HepG2 (cell line): ENCODE measurements at regions not wholly inside any gene's neighbourhood (a gene's known extent, or its start where the extent isn't known, plus 50 kb on each side); places are given as distances from the start of the nearest gene placed in this dataset.

Experiments
- ATAC-seq: fragments of 200-7000 bp; cut with Tn5 transposase; 3 replicates; pipeline ENCODE4 v1.9.1; 2020; ENCODE audit warnings: mild to moderate bottlenecking, moderate library complexity
- BruUV-seq: library from RNA; stranded (reverse); fragments of 400-500 nt; replicated peaks from 2 replicates; lab custom pipeline; 2021; lab: Mats Ljungman, UMichigan
- CTCF ChIA-PET: fragments of 300-600 bp; formaldehyde crosslinking; extraction: SDS; loops from one replicate; lab custom pipeline; 2021; ENCODE audit warnings: low total read pairs, inconsistent platforms, low intra/inter-chr PET ratio; lab: Yijun Ruan, JAX
- POLR2A ChIA-PET: fragments of 350-600 bp; sonication (Branson Sonifier 250); formaldehyde crosslinking; loops from one replicate; lab custom pipeline; 2020; ENCODE audit warnings: antibody characterized with exemption, inconsistent platforms; lab: Yijun Ruan, JAX
- DNase-seq: peaks from one replicate; pipeline ENCODE4 v3.0.0-alpha.2; 2015; ENCODE audit warnings: low spot score
- FAIRE-seq: peaks from 3 replicates; lab custom pipeline; 2011; peaks lifted over from hg19 to GRCh38; lab: Jason Lieb, UNC
- H2AFZ ChIP-seq: one replicate; pipeline ENCODE4 v1.6.1; 2011; ENCODE audit warnings: low read length, inconsistent platforms
- H3K27ac ChIP-seq: fragments of 300-600 bp; 3 replicates; pipeline ENCODE4 v1.8.0; 2011; ENCODE audit warnings: mixed run types, mild to moderate bottlenecking, mixed read lengths, low read length, inconsistent platforms; ENCODE audit not compliant: insufficient read depth; ENCODE audit errors: extremely low read length
- H3K27me3 ChIP-seq, 2 experiments: fragments of 200-600 bp in 1 of 2; 2 replicates in 1 of 2; 3 replicates in 1 of 2; pipeline versions ENCODE4 v1.6.0 to v1.8.0; 2011; ENCODE audit warnings: low read length in 2 of 2, mild to moderate bottlenecking in 2 of 2, moderate library complexity in 2 of 2, inconsistent platforms in 1 of 2; ENCODE audit not compliant: insufficient read depth in 2 of 2, control insufficient read depth in 1 of 2
- H3K36me3 ChIP-seq, 2 experiments: fragments of 200-600 bp in 1 of 2; replicated peaks in 1 of 2; 2 replicates in 1 of 2; 3 replicates in 1 of 2; pipeline versions ENCODE4 v1.5.1 to v1.8.0; 2011; ENCODE audit warnings: low read length in 2 of 2, inconsistent platforms in 1 of 2; ENCODE audit not compliant: insufficient read depth in 2 of 2, control insufficient read depth in 1 of 2
- H3K4me1 ChIP-seq: 2 replicates; pipeline ENCODE4 v1.5.1; 2012; ENCODE audit warnings: low read length, inconsistent platforms; ENCODE audit not compliant: insufficient read depth
- H3K4me2 ChIP-seq: 2 replicates; pipeline ENCODE4 v1.6.0; 2011; ENCODE audit warnings: low read depth, low read length, inconsistent platforms
- H3K4me3 ChIP-seq, 3 experiments: fragments of 200-600 bp in 1 of 3; sonication (generic), shearing (Covaris generic) in 1 of 3; replicated peaks in 1 of 3; 2 replicates each; pipeline ENCODE4 v1.5.1; 2011 to 2016; ENCODE audit warnings: low read length in 3 of 3, inconsistent platforms in 2 of 3, low read depth in 2 of 3, mild to moderate bottlenecking in 2 of 3, control low read depth in 1 of 3, mixed read lengths in 1 of 3; ENCODE audit not compliant: insufficient read depth in 1 of 3
- H3K79me2 ChIP-seq: one replicate; pipeline ENCODE4 v1.6.1; 2011; ENCODE audit warnings: low read length, inconsistent platforms; ENCODE audit not compliant: insufficient read depth
- H3K9ac ChIP-seq: 2 replicates; pipeline ENCODE4 v1.6.0; 2011; ENCODE audit warnings: mild to moderate bottlenecking, low read depth, low read length, inconsistent platforms; ENCODE audit not compliant: insufficient read depth
- H3K9me3 ChIP-seq: 2 replicates; pipeline ENCODE4 v1.5.1; 2012; ENCODE audit warnings: mild to moderate bottlenecking, low read length
- H4K20me1 ChIP-seq: 2 replicates; pipeline ENCODE4 v1.6.0; 2011; ENCODE audit warnings: inconsistent platforms, mild to moderate bottlenecking, low read length, moderate library complexity; ENCODE audit not compliant: insufficient read depth
- CBX5 ChIP-seq: sonication (generic); formaldehyde crosslinking; IDR thresholded peaks from 2 replicates; pipeline ENCODE4 v1.4.0; 2020; ENCODE audit warnings: missing genetic modification reagents, borderline replicate concordance
- CCAR2 ChIP-seq: fragments of 200-400 bp; formaldehyde crosslinking; optimal IDR thresholded peaks from 2 replicates; pipeline ENCODE3; 2018; ENCODE audit warnings: low read depth, mild to moderate bottlenecking, low read length, moderate library complexity
- HIVEP1 ChIP-seq: sonication (generic); formaldehyde crosslinking; IDR thresholded peaks from 2 replicates; pipeline ENCODE4 v1.4.0; 2020; ENCODE audit warnings: mild to moderate bottlenecking, missing genetic modification reagents
- KLF13 ChIP-seq: sonication (generic); formaldehyde crosslinking; IDR thresholded peaks from 2 replicates; pipeline ENCODE4 v1.4.0; 2020; ENCODE audit warnings: mild to moderate bottlenecking, missing genetic modification reagents
- MLX ChIP-seq: IDR thresholded peaks from 2 replicates; pipeline ENCODE4 v1.6.1; 2016
- MXD1 ChIP-seq: sonication (generic); formaldehyde crosslinking; IDR thresholded peaks from 2 replicates; pipeline ENCODE4 v1.4.0; 2020; ENCODE audit warnings: mild to moderate bottlenecking, missing genetic modification reagents
- PAXIP1 ChIP-seq: sonication (generic); formaldehyde crosslinking; conservative IDR thresholded peaks from 2 replicates; pipeline ENCODE4 v1.4.0; 2020; ENCODE audit warnings: mild to moderate bottlenecking, missing genetic modification reagents, moderate library complexity
- POLR2G ChIP-seq: fragments of 200-400 bp; formaldehyde crosslinking; IDR thresholded peaks from 2 replicates; pipeline ENCODE4 v1.6.1; 2018; ENCODE audit warnings: mild to moderate bottlenecking, low read depth, low read length, moderate library complexity
- SP2 ChIP-seq: sonication (generic); formaldehyde crosslinking; IDR thresholded peaks from 2 replicates; pipeline ENCODE4 v1.5.1; 2020; ENCODE audit warnings: mild to moderate bottlenecking, missing genetic modification reagents
- SRSF4 ChIP-seq: fragments of 200-400 bp; formaldehyde crosslinking; IDR thresholded peaks from one replicate; pipeline ENCODE4 v1.6.1; 2018; ENCODE audit warnings: mild to moderate bottlenecking, low read depth, low read length, moderate library complexity; ENCODE audit not compliant: poor library complexity, severe bottlenecking
- ZBTB20 ChIP-seq: sonication (generic); formaldehyde crosslinking; IDR thresholded peaks from 2 replicates; pipeline ENCODE4 v1.8.1; 2023; ENCODE audit warnings: missing genetic modification reagents, low read depth, mild to moderate bottlenecking, borderline replicate concordance
- ZFP82 ChIP-seq: sonication (generic); formaldehyde crosslinking; IDR thresholded peaks from 2 replicates; pipeline ENCODE4 v1.5.1; 2020; ENCODE audit warnings: mild to moderate bottlenecking, missing genetic modification reagents, borderline replicate concordance
- ZNF354B ChIP-seq: sonication (generic); formaldehyde crosslinking; IDR thresholded peaks from 2 replicates; pipeline ENCODE4 v1.8.0; 2022; ENCODE audit warnings: mild to moderate bottlenecking, missing genetic modification reagents
- ZNF44 ChIP-seq: sonication (generic); formaldehyde crosslinking; IDR thresholded peaks from 2 replicates; pipeline ENCODE4 v1.5.1; 2020; ENCODE audit warnings: mild to moderate bottlenecking, missing genetic modification reagents
- ZUFSP ChIP-seq: sonication (generic); formaldehyde crosslinking; IDR thresholded peaks from 2 replicates; pipeline ENCODE4 v1.9.0; 2021; ENCODE audit warnings: missing genetic modification reagents, mild to moderate bottlenecking, borderline replicate concordance
- WGBS: methylation state at CpG from one replicate; pipeline ENCODE4 v1.1.6; 2017; ENCODE audit warnings: low lambda C conversion rate; 5-methylcytosine and 5-hydroxymethylcytosine counted together
- in situ Hi-C: cut with HindIII; loops from 2 replicates; pipeline ENCODE4 v1.10.0; 2017; ENCODE audit warnings: low pct_unique_long_range_greater_than_20kb; ENCODE audit not compliant: extremely low pct_ligation_motif_present
- intact Hi-C: fragments of 100-400 bp; cut with micrococcal nuclease; formaldehyde crosslinking; loops from one replicate; pipeline ENCODE4 v1.10.0; 2022; ENCODE audit not compliant: unreplicated experiment

GRCh38 chr13:57552437-57552836 is 79.1 kb upstream of the PCDH17 start:
- CTCF ChIA-PET, result no interaction called here
- no peak overlapping the region for H2AFZ ChIP-seq
- no TSS peak for BruUV-seq
- intact Hi-C loops (no loop called here), in situ Hi-C loops (no loop called here)
- no peak for FAIRE-seq
- H3K4me2 ChIP-seq, result no peak overlapping the region
- H3K4me1 ChIP-seq, result no peaks in the 10 kb centered on the region
- POLR2A ChIA-PET, result no interaction called here
- H3K36me3 ChIP-seq, result no peaks in the 10 kb centered on the region
- H3K9me3 ChIP-seq, result peaks cover 21% of the 10 kb centered on the region; the same call in 1 of the 2 replicates
- no peak overlapping the region for H3K27ac ChIP-seq
- ATAC-seq, result no peak
- no peak overlapping the region for H3K9ac ChIP-seq
- no peaks in the 10 kb centered on the region for H3K79me2 ChIP-seq
- H4K20me1 ChIP-seq, result no peaks in the 10 kb centered on the region
- DNase-seq, result no peak
- WGBS, result 11% methylated on average over 3 of the region's 3 CpGs
- no peaks in the 10 kb centered on the region for H3K27me3 ChIP-seq
- H3K4me3 ChIP-seq, result no peak overlapping the region
- no peak for TF ChIP-seq PAXIP1
- TF ChIP-seq ZBTB20, result no peak
- TF ChIP-seq SRSF4, result no peak
- no peak for TF ChIP-seq CBX5 (CRISPR knock-in tag)
- no peak for TF ChIP-seq KLF13
- no peak for TF ChIP-seq MLX
- no peak for TF ChIP-seq CCAR2
- TF ChIP-seq ZNF44 (CRISPR knock-in tag), result no peak
- no peak for TF ChIP-seq SP2 (CRISPR knock-in tag)
- no peak for TF ChIP-seq MXD1 (CRISPR knock-in tag)
- no peak for TF ChIP-seq ZNF354B
- no peak for TF ChIP-seq ZFP82 (CRISPR knock-in tag)
- TF ChIP-seq HIVEP1 (CRISPR knock-in tag), result no peak
- TF ChIP-seq POLR2G, result no peak
- no peak for TF ChIP-seq ZUFSP (CRISPR knock-in tag)
